ENCODE measurements at regions not wholly inside any gene's neighbourhood (a gene's known extent, or its start where the extent isn't known, plus 50 kb on each side); places are given as distances from the start of the nearest gene placed in this dataset.

- no peak for DNase-seq
Measured at GRCh38 chr2:23241611-23242245, 143.3 kb upstream of the KLHL29 start.

GRCh38 chr2:23243073-23243659, 141.8 kb upstream of the KLHL29 start:
- DNase-seq, result no peak

GRCh38 chr2:23244617-23245016, 140.4 kb upstream of the KLHL29 start:
- no peak for DNase-seq

GRCh38 chr2:23246992-23247683, 137.8 kb upstream of the KLHL29 start:
- no peak for DNase-seq

- DNase-seq, result no peak
Measured at GRCh38 chr2:23248667-23249066, 136.3 kb upstream of the KLHL29 start.

- no peak for DNase-seq
Measured at GRCh38 chr2:23249348-23249747, 135.6 kb upstream of the KLHL29 start.

GRCh38 chr2:23250371-23250770, 134.6 kb upstream of the KLHL29 start:
- no peak for DNase-seq

- DNase-seq, result no peak
Measured at GRCh38 chr2:23256643-23257042, 128.3 kb upstream of the KLHL29 start.

- no peak for DNase-seq
Measured at GRCh38 chr2:23260621-23261020, 124.4 kb upstream of the KLHL29 start.

- no peak for DNase-seq
Measured at GRCh38 chr2:23268467-23269263, 116.3 kb upstream of the KLHL29 start.

GRCh38 chr2:23269747-23270146, 115.2 kb upstream of the KLHL29 start:
- no peak for DNase-seq

GRCh38 chr2:23270810-23271209, 114.2 kb upstream of the KLHL29 start:
- DNase-seq, result no peak

GRCh38 chr2:23271230-23271629, 113.7 kb upstream of the KLHL29 start:
- no peak for DNase-seq

- no peak for DNase-seq
Measured at GRCh38 chr2:23273786-23274185, 111.2 kb upstream of the KLHL29 start.

GRCh38 chr2:23280401-23280800, 104.6 kb upstream of the KLHL29 start:
- DNase-seq, result no peak

GRCh38 chr2:23283653-23284052, 101.3 kb upstream of the KLHL29 start:
- DNase-seq, result no peak

- DNase-seq, result no peak
Measured at GRCh38 chr2:23285091-23285800, 99.7 kb upstream of the KLHL29 start.

GRCh38 chr2:23286031-23286757, 98.8 kb upstream of the KLHL29 start:
- no peak for DNase-seq

GRCh38 chr2:23286758-23287704, 97.9 kb upstream of the KLHL29 start:
- DNase-seq, result no peak

GRCh38 chr2:23289671-23290070, 95.3 kb upstream of the KLHL29 start:
- DNase-seq, result no peak

- no peak for DNase-seq
Measured at GRCh38 chr2:23291239-23291638, 93.7 kb upstream of the KLHL29 start.
